GM19043 (cell line): ENCODE measurements at regions not wholly inside any gene's neighbourhood (a gene's known extent, or its start where the extent isn't known, plus 50 kb on each side); places are given as distances from the start of the nearest gene placed in this dataset.
"Not testable (repeated sequence)": the region's sequence is repeated elsewhere in the genome, so short reads cannot be mapped to it uniquely, and the experiment has no call there.

ENCODE experiments used
- ATAC-seq: cut with Tn5 transposase; IDR thresholded peaks from one replicate; pipeline ENCODE4 v1.9.1; 2021; ENCODE audit warnings: low read depth; ENCODE audit not compliant: unreplicated experiment

DNA sequence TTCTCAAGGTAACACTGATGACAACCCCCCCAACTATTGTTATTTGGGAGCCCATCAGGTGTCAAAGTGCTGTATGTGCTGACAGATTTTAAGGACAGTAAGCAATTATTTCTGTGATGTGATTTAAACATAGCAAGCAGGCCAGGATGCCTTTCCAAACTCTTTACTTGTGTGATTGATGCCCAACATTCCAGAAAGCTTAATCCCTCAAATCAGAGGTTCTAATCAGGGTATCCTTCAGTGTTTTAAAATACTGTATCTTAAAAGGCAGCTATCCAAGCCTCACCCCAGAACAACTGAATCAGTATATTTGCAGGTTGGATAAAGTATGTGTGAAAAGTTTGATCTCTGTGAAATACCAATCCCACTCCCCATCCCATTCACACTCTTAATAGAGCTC is 119.7 kb downstream of the GASK1B start:
- no peak for ATAC-seq

- no peak for ATAC-seq
Observed at GRCh38 chr4:158051401-158052235, 121.2 kb downstream of the GASK1B start.

DNA sequence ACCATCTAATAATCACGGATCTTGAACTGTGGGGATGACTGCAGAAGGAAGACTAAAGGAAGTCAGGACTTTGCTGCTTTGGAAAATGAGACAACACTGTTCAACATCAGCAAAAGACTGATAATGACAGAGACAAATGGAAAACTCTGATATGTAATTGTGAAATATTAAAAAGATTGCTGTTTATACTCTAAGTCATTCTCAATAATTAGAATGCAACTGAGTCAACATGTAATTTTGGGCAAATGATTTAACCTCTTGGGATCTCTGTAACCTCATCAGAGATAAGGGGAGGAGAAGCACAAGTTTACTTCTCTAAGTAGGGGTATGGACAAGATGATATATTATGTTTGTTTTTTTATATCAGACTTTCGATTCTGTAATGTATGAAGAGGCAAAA is 121.9 kb downstream of the GASK1B start:
- ATAC-seq, result no peak

DNA sequence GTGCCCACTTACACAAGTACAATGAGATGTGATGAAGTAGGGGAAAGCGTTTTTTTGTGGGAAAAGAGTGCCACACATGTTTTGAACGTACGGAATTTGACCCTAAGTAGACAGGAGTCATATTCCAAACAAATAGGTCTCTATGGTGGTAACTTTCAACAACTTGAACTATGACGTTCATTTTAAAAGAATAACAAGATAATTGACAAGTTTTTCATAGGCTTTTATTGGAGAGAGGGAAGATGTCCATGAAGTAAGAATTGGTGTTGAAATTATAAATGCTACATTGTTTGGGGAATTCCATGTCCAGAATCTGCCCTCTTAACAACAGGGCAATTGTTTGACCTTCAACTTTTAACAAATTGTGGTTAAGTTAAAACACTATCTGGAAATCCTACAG is 126.5 kb downstream of the GASK1B start:
- no peak for ATAC-seq

- ATAC-seq, result no peak
Observed at GRCh38 chr4:158043971-158044618, 128.7 kb downstream of the GASK1B start.

GRCh38 chr4:158042591-158043030 is 130.2 kb downstream of the GASK1B start:
- ATAC-seq, result no peak

GRCh38 chr4:158038718-158039117 is 134.1 kb downstream of the GASK1B start:
- no peak for ATAC-seq

GRCh38 chr4:158036998-158037397 is 135.8 kb downstream of the GASK1B start:
- no peak for ATAC-seq

DNA sequence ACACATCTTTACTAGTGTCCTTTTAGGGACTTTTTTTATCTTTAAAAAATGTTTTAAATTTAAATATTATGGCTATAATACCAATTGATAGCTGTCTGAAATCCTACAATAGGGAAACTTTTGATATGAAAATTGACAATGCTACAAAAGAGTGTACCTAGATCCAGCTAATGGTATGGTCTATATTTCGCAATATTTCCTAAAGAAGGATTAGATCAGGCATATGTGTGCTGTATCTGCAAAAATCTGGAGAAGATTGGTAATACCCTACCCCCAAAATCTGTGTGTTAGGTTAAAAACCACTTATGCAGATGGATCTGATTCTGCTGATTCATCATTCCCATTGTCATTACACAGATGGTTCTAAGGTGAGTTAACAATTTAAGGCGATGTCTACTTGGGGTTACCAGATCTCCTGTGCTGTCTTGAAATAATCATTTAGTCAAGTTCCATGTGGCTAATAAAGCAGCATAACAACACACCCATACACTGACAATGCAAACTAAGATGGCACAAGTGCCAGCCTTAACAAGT is 137.1 kb downstream of the GASK1B start:
- no peak for ATAC-seq

DNA sequence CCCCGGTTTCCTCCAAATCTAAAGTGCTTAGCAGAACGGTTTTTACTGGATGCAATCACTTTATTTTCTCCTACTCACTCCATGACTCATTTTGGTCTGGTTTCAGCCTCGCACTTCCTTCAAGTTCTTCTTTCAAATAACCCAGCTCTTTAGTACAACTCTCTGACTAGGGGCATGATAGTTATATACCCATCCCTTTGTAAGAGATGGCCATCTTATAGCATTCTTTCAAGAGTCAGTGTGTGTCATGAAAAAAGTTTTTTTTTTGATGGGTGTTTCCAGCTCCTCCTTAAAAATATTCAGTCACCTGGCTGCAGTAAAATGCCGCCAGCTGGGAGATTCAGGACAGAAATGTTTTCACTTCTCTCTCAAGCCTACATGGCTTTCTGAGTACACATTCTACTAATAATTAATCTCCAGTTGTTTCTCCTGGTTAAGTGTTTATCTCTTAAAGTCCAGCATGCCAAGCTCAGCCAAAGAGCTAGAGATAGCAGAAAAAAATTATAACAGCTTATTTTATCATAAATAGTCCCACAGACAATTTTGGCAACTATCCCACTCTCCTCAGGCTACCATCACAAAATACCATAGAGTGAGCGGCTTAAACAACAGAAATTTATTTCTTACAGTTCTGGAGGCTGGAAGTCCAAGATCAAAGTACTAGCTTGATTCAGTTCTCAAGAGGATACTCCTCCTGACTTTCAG is 139.3 kb downstream of the GASK1B start:
- no peak for ATAC-seq

DNA sequence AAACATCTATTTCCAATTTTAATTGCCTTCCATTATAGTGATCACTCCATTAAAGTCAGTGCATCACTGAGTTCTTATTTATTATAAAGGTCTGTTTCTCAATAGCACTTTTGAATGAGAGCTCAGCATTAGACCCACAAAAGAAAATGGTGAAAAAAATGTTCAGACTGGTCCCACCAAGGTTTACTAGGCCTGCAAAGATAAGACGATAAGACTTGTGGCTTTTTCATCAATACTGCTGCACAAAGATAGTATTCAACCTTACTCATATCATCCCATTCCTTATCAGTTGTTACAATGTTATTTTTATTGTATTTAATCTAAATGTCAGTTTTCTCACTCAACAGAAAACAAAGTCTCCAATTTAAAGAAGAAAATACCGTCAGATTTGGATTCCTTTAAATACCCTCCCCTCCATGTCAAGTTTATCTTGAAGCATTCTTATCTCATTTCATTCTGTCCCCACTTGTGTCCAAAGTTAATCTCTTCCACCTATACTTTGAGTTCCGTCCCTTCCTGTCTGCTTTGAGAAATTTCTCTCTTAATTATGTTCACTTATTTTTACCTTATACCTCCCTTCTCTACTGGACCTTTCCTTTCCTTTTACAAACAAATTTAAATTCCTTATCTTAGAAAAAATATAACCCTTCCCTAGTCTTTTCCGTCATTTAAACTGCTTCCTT is 140.0 kb downstream of the GASK1B start:
- ATAC-seq, result no peak

DNA sequence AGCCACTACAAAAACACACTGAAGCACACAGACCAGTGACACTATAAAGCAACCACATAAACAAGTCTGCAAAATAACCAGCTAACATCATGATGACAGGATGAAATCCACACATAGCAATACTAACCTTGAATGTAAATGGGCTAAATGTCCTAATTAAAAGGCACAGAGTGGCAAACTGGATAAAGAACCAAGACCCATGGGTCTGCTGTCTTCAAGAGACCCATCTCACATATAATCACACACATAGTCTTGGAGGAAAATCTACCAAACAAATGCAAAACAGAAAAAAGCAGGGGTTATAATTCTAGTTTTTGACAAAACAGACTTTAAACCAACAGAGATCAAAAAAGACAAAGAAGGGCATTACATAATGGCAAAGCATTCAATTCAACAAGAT is 144.4 kb downstream of the GASK1B start:
- ATAC-seq, result not testable (repeated sequence)

- ATAC-seq, result no peak
Observed at GRCh38 chr4:158025131-158025530, 147.7 kb downstream of the GASK1B start.

- ATAC-seq, result no peak
Observed at GRCh38 chr4:158020734-158021346, 152.0 kb downstream of the GASK1B start.

GRCh38 chr4:158020176-158020575 is 152.6 kb downstream of the GASK1B start:
- no peak for ATAC-seq

DNA sequence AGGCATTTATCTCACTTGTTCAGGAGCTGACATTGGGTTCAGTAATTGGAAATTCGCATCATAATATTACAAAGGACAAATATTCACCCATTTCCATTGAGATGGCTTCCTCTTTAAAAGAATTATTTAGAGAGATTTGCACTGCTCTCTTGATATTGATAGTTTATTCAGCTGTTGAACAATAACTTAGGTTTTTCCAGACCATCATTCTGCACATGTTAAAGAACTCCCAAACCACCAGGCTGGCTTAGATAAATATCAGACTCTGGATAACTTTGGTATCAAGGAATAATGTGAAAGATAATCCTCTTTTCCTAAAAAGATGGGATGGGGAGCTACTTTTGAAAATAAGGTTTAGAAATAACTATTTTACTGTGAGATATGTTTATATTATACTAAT is 154.0 kb downstream of the GASK1B start:
- no peak for ATAC-seq

DNA sequence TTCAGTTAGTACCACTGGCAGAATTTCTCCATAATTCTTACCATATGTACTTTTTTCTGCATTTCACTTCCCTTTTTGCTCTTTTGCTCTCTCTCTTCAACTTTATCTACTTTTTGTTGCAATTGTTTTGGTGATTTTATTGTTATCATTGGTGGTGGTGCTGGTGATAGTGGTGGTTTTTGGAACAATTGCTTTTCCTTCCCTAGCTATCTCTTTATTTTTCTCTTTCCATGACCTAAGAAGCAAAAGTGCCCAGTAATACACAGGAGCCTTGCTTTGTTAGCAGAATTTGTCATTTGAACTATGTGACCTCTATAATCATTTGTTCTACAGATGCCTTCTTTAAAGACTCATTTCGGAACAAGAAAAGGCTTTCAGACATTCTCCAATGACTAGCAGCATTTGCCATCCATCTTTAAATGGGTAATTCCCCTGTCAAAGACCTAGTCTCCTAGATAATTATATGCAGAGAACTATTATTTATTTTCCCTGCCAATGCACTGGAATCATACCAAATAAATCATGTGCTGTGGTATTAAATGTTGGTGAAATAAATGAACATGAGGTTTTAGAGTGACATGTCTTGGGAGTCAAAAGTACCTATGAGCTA is 154.5 kb downstream of the GASK1B start:
- no peak for ATAC-seq

DNA sequence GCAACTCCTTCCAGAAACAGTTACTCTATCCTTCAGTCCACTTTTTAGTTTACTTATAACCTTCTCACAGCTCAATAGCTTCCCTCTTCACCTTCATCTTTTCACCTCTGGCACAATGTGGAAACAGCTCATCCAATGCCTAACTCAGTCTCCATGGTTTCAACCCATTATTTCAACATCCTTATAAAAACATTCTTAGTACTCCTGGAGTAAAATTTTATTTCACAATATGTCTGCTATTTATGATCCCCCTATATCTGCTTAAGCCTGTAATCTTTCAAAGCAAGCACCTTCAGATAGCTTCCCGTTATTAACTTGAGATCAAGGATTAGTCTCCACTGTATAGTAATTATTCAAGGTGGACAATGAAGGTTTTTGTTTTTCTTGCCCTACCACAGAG is 156.3 kb downstream of the GASK1B start:
- ATAC-seq, result no peak

DNA sequence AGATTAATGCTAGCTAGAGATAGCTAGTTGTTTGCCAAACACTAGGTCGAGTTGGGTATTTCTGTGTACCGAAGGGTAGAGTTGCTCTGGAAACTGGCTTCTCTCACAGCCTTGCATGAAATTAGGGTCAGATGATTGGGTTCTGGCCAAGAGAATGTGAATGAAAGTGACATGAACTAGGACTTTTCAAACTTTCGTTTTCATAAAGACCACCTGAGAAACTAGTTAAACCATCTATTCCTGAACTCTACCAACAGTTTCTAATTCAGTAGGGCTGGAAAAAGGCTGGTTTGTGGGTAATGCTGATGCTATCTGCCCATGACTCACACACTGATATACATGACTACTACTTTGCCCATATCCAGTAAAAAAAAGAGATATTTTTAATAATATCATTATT is 157.6 kb downstream of the GASK1B start:
- no peak for ATAC-seq

- no peak for ATAC-seq
Observed at GRCh38 chr4:158013858-158014257, 159.0 kb downstream of the GASK1B start.
